Stimulated activated CD4-positive, alpha-beta T cell treated with anti-CD3 and anti-CD28 coated beads, Interleukin-1b, Interleukin-23, amount 100 ng/mL, for 24 hours (primary cell): ENCODE measurements at regions not wholly inside any gene's neighbourhood (a gene's known extent, or its start where the extent isn't known, plus 50 kb on each side); places are given as distances from the start of the nearest gene placed in this dataset.
"Not testable (repeated sequence)": the region's sequence is repeated elsewhere in the genome, so short reads cannot be mapped to it uniquely, and the experiment has no call there.

ENCODE experiments used
- DNase-seq, 4 experiments: peaks; one replicate each; pipeline ENCODE4 v3.0.0-alpha.2; 2020; ENCODE audit warnings: low read depth in 4 of 4, low spot score in 1 of 4

GRCh38 chr7:81004098-81004497 lies 85.2 kb upstream of the SEMA3C start:
- no peak for DNase-seq

- no peak for DNase-seq
These were observed 84.5 kb upstream of the SEMA3C start for GRCh38 chr7:81003326-81003725.

GRCh38 chr7:81002421-81002820 lies 83.6 kb upstream of the SEMA3C start:
- DNase-seq: no peak

GRCh38 chr7:80999771-81000170 lies 80.9 kb upstream of the SEMA3C start:
- DNase-seq: no peak

- DNase-seq: no peak
These were observed 80.2 kb upstream of the SEMA3C start for GRCh38 chr7:80999100-80999499.

GRCh38 chr7:80997841-80998240 lies 79.0 kb upstream of the SEMA3C start:
- DNase-seq: no peak

- DNase-seq: not testable (repeated sequence)
These were observed 77.4 kb upstream of the SEMA3C start for GRCh38 chr7:80996236-80996635.

GRCh38 chr7:80991654-80992053 lies 72.8 kb upstream of the SEMA3C start:
- no peak for DNase-seq

- no peak for DNase-seq
These were observed 65.8 kb upstream of the SEMA3C start for GRCh38 chr7:80984619-80985018.

- no peak for DNase-seq
These were observed 62.6 kb upstream of the SEMA3C start for GRCh38 chr7:80981405-80981804.

GRCh38 chr7:80977751-80978150 lies 58.9 kb upstream of the SEMA3C start:
- no peak for DNase-seq

- DNase-seq: no peak
These were observed 55.8 kb upstream of the SEMA3C start for GRCh38 chr7:80974396-80975358.

GRCh38 chr7:80971225-80971624 lies 52.4 kb upstream of the SEMA3C start:
- DNase-seq: no peak
